ENCODE measurements at regions not wholly inside any gene's neighbourhood (a gene's known extent, or its start where the extent isn't known, plus 50 kb on each side); places are given as distances from the start of the nearest gene placed in this dataset.
A peak's percentile ranks its signal among the peaks of the same experiment; 100 is the strongest.

- no peak overlapping the region for H3K27ac ChIP-seq (ENCODE audit: low read depth, low read length, poor library complexity, severe bottlenecking)
- no peaks in the 10 kb centered on the region for H4K20me1 ChIP-seq (ENCODE audit: insufficient read depth, low read length)
- no peaks in the 10 kb centered on the region for H3K79me2 ChIP-seq (ENCODE audit: insufficient read depth, low read depth, low read length)
- TF ChIP-seq EZH2phosphoT487 (IDR thresholded peaks at IDR 0.05; ENCODE audit: borderline replicate concordance, low read depth, low read length) = no peak
- TF ChIP-seq, protein P1, sequence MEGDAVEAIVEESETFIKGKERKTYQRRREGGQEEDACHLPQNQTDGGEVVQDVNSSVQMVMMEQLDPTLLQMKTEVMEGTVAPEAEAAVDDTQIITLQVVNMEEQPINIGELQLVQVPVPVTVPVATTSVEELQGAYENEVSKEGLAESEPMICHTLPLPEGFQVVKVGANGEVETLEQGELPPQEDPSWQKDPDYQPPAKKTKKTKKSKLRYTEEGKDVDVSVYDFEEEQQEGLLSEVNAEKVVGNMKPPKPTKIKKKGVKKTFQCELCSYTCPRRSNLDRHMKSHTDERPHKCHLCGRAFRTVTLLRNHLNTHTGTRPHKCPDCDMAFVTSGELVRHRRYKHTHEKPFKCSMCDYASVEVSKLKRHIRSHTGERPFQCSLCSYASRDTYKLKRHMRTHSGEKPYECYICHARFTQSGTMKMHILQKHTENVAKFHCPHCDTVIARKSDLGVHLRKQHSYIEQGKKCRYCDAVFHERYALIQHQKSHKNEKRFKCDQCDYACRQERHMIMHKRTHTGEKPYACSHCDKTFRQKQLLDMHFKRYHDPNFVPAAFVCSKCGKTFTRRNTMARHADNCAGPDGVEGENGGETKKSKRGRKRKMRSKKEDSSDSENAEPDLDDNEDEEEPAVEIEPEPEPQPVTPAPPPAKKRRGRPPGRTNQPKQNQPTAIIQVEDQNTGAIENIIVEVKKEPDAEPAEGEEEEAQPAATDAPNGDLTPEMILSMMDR (conservative IDR thresholded peaks at IDR 0.05; ENCODE audit: low read length) = no peak
- H3K4me2 ChIP-seq (ENCODE audit: low read length) = peak overlapping the region; percentile 24; the same call in 1 of the 2 replicates
- H3K9me3 ChIP-seq (ENCODE audit: low read length) = no peaks in the 10 kb centered on the region
- BruUV-seq (replicated peaks) = no TSS peak
- H3K4me3 ChIP-seq (ENCODE audit: low read depth, low read length, poor library complexity, severe bottlenecking) = no peak overlapping the region
- POLR2A ChIA-PET = interaction anchor here (0.6 to 0.7 kb wide), 2 partner anchors 13 to 65 kb away, joined by 3 to 6 read pairs; no protein-coding TSS in a partner anchor
- no peaks in the 10 kb centered on the region for H3K9me2 ChIP-seq (ENCODE audit: insufficient read depth, low read length)
- no peaks in the 10 kb centered on the region for H3K36me3 ChIP-seq (ENCODE audit: insufficient read depth, low read length)
- no peak for DNase-seq (ENCODE audit: low spot score)
- CTCF ChIA-PET (ENCODE audit: unreplicated experiment) = interaction anchor here (0.7 to 1.3 kb wide), 2 partner anchors 11 to 336 kb away, joined by 3 read pairs; no protein-coding TSS in a partner anchor
- intact Hi-C loops (cut with micrococcal nuclease; ENCODE audit: unreplicated experiment) = no loop called here
- peaks cover under 1% of the 10 kb centered on the region for H3K4me1 ChIP-seq (ENCODE audit: insufficient read depth, low read length, poor library complexity, severe bottlenecking)
- no peak overlapping the region for H2AFZ ChIP-seq (ENCODE audit: low read length)
Observed at GRCh38 chr5:123803359-123803758, 291.4 kb downstream of the CSNK1G3 start.

- Histone ChIP-seq H3K9me3 (ENCODE audit: low read length) (no peaks in the 10 kb centered on the region), H2AFZ (ENCODE audit: low read length) (no peak overlapping the region), H4K20me1 (ENCODE audit: insufficient read depth, low read length) (no peaks in the 10 kb centered on the region), H3K36me3 (ENCODE audit: insufficient read depth, low read length) (no peaks in the 10 kb centered on the region), H3K27ac (ENCODE audit: low read depth, low read length, poor library complexity, severe bottlenecking) (no peak overlapping the region), H3K4me2 (ENCODE audit: low read length) (no peak overlapping the region), H3K79me2 (ENCODE audit: insufficient read depth, low read depth, low read length) (no peaks in the 10 kb centered on the region), H3K4me3 (ENCODE audit: low read depth, low read length, poor library complexity, severe bottlenecking) (no peak overlapping the region), H3K9me2 (ENCODE audit: insufficient read depth, low read length) (no peaks in the 10 kb centered on the region), H3K4me1 (ENCODE audit: insufficient read depth, low read length, poor library complexity, severe bottlenecking) (no peaks in the 10 kb centered on the region)
- POLR2A ChIA-PET = interaction anchor here (0.5 to 0.9 kb wide), 2 partner anchors 9 to 818 kb away, joined by 3 to 7 read pairs; no protein-coding TSS in a partner anchor
- no peak for TF ChIP-seq EZH2phosphoT487 (IDR thresholded peaks at IDR 0.05; ENCODE audit: borderline replicate concordance, low read depth, low read length)
- TF ChIP-seq, protein P1 (conservative IDR thresholded peaks at IDR 0.05; ENCODE audit: low read length) = no peak
- CTCF ChIA-PET (ENCODE audit: unreplicated experiment) = interaction anchor here (0.7 kb wide), 1 partner anchor 337 kb away, joined by 3 read pairs; no protein-coding TSS in a partner anchor
- no TSS peak for BruUV-seq (replicated peaks)
- intact Hi-C loops (cut with micrococcal nuclease; ENCODE audit: unreplicated experiment) = no loop called here
- no peak for DNase-seq (ENCODE audit: low spot score)
Observed at GRCh38 chr5:123802298-123802951, 290.4 kb downstream of the CSNK1G3 start.

DNA sequence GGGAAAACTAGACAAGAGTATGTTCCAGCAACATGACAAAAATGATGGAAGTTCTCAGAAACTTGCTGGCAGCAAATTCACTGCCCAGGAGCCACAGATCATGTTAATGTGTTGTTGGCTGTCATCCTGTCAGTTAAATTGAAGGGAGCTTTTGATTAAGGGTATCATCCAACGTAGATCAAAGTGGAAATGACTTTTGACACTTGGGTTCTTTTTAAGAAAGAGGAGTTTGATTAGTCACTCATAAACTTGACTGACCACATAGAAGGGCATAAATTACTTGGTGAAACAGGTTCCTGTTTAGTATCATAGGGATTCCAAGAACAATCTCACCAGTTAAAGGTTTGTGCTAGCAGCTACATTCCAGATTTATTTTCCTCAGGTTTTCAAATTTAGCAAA, 288.7 kb downstream of the CSNK1G3 start:
- H4K20me1 ChIP-seq (ENCODE audit: insufficient read depth, low read length) = no peaks in the 10 kb centered on the region
- H3K79me2 ChIP-seq (ENCODE audit: insufficient read depth, low read depth, low read length) = no peaks in the 10 kb centered on the region
- H2AFZ ChIP-seq (ENCODE audit: low read length) = no peak overlapping the region
- ChIA-PET POLR2A (interaction anchor here (1.1 to 1.5 kb wide), 2 partner anchors 13 to 22 kb away, joined by 3 read pairs; no protein-coding TSS in a partner anchor), CTCF (ENCODE audit: unreplicated experiment) (no interaction called here)
- no peak overlapping the region for H3K4me2 ChIP-seq (ENCODE audit: low read length)
- H3K4me3 ChIP-seq (ENCODE audit: low read depth, low read length, poor library complexity, severe bottlenecking) = no peak overlapping the region
- intact Hi-C loops (cut with micrococcal nuclease; ENCODE audit: unreplicated experiment) = no loop called here
- H3K36me3 ChIP-seq (ENCODE audit: insufficient read depth, low read length) = no peaks in the 10 kb centered on the region
- no peak for TF ChIP-seq EZH2phosphoT487 (IDR thresholded peaks at IDR 0.05; ENCODE audit: borderline replicate concordance, low read depth, low read length)
- TF ChIP-seq, protein P1 (conservative IDR thresholded peaks at IDR 0.05; ENCODE audit: low read length) = no peak
- BruUV-seq (replicated peaks) = no TSS peak
- DNase-seq (ENCODE audit: low spot score) = no peak
- H3K9me2 ChIP-seq (ENCODE audit: insufficient read depth, low read length) = no peaks in the 10 kb centered on the region
- no peaks in the 10 kb centered on the region for H3K9me3 ChIP-seq (ENCODE audit: low read length)
- no peaks in the 10 kb centered on the region for H3K4me1 ChIP-seq (ENCODE audit: insufficient read depth, low read length, poor library complexity, severe bottlenecking)
- H3K27ac ChIP-seq (ENCODE audit: low read depth, low read length, poor library complexity, severe bottlenecking) = no peak overlapping the region
